K562 (cell line): ENCODE measurements at regions not wholly inside any gene's neighbourhood (a gene's known extent, or its start where the extent isn't known, plus 50 kb on each side); places are given as distances from the start of the nearest gene placed in this dataset.

Experiments used
- ATAC-seq: fragments of 200-7000 bp; cut with Tn5 transposase; 3 replicates; pipeline ENCODE4 v1.9.1; 2020; ENCODE audit warnings: moderate library complexity
- BruUV-seq: library from RNA; stranded (reverse); fragments of 400-500 nt; replicated peaks from 2 replicates; lab custom pipeline; 2021; lab: Mats Ljungman, UMichigan
- CTCF ChIA-PET: fragments of 300-600 bp; formaldehyde crosslinking; extraction: SDS; loops from one replicate; lab custom pipeline; 2021; ENCODE audit warnings: low intra/inter-chr PET ratio; lab: Yijun Ruan, JAX
- POLR2A ChIA-PET: fragments of 300-600, 350-650 bp; sonication (Branson Sonifier 250); formaldehyde crosslinking; extraction: SDS; loops from one replicate; lab custom pipeline; 2021; ENCODE audit warnings: antibody characterized with exemption, inconsistent platforms; lab: Yijun Ruan, JAX
- DNase-seq, 4 experiments: peaks; one replicate each; pipeline versions ENCODE4 v3.0.0 to v3.0.0-alpha.2; 2011 to 2018; ENCODE audit warnings: low spot score in 3 of 4, mixed read lengths in 3 of 4; ENCODE audit errors: extremely low read depth in 1 of 4
- FAIRE-seq: peaks from 2 replicates; lab custom pipeline; 2011; peaks lifted over from hg19 to GRCh38; lab: Jason Lieb, UNC
- H2AFZ ChIP-seq: 2 replicates; pipeline ENCODE4 v1.6.0; 2011; ENCODE audit warnings: low read depth, low read length, control low read depth, inconsistent platforms
- H3K27ac ChIP-seq: fragments of 200-600 bp; 3 replicates; pipeline ENCODE4 v1.8.0; 2011; ENCODE audit warnings: low read depth, mild to moderate bottlenecking, control low read depth, inconsistent platforms, low read length, moderate library complexity, mixed read lengths; ENCODE audit errors: extremely low read depth
- H3K27me3 ChIP-seq, 2 experiments: fragments of 300-600 bp in 1 of 2; 2 replicates in 1 of 2; 3 replicates in 1 of 2; pipeline versions ENCODE4 v1.6.0 to v1.8.0; 2011; ENCODE audit warnings: inconsistent platforms in 2 of 2, low read length in 2 of 2, mild to moderate bottlenecking in 1 of 2, mixed read lengths in 1 of 2, moderate library complexity in 1 of 2; ENCODE audit not compliant: control insufficient read depth in 2 of 2, insufficient read depth in 2 of 2
- H3K36me3 ChIP-seq: fragments of 300-600 bp; 3 replicates; pipeline ENCODE4 v1.8.0; 2011; ENCODE audit warnings: mild to moderate bottlenecking, low read length, inconsistent platforms; ENCODE audit not compliant: control insufficient read depth, insufficient read depth
- H3K4me1 ChIP-seq, 2 experiments: fragments of 200-600 bp in 1 of 2; replicated peaks in 1 of 2; 2 replicates in 1 of 2; 3 replicates in 1 of 2; pipeline versions ENCODE4 v1.5.1 to v1.8.0; 2011; ENCODE audit warnings: inconsistent platforms in 2 of 2, low read length in 2 of 2, mild to moderate bottlenecking in 1 of 2, mixed read lengths in 1 of 2, moderate library complexity in 1 of 2; ENCODE audit not compliant: control insufficient read depth in 2 of 2, insufficient read depth in 2 of 2
- H3K4me2 ChIP-seq: 2 replicates; pipeline ENCODE4 v1.6.1; 2011; ENCODE audit warnings: low read length, control low read depth, inconsistent platforms, mixed read lengths; ENCODE audit not compliant: insufficient read depth
- H3K4me3 ChIP-seq: fragments of 200-600 bp; sonication (generic), shearing (Covaris generic); 2 replicates; pipeline ENCODE4 v1.5.1; 2016; ENCODE audit warnings: control low read depth, inconsistent platforms
- H3K79me2 ChIP-seq: fragments of 200-600 bp; 3 replicates; pipeline ENCODE4 v1.8.0; 2011; ENCODE audit warnings: low read length, inconsistent platforms; ENCODE audit not compliant: control insufficient read depth, insufficient read depth
- H3K9ac ChIP-seq, 2 experiments: 2 replicates each; pipeline versions ENCODE4 v1.6.0 to v1.6.1; 2011; ENCODE audit warnings: low read depth in 2 of 2, low read length in 2 of 2, control low read depth in 1 of 2, inconsistent platforms in 1 of 2, mild to moderate bottlenecking in 1 of 2, mixed read lengths in 1 of 2; ENCODE audit not compliant: insufficient read depth in 1 of 2
- H3K9me1 ChIP-seq: one replicate; pipeline ENCODE4 v1.6.0; 2011; ENCODE audit warnings: inconsistent platforms, mild to moderate bottlenecking, low read length, moderate library complexity; ENCODE audit not compliant: control insufficient read depth, insufficient read depth
- H3K9me3 ChIP-seq: replicated peaks from 2 replicates; pipeline ENCODE4 v1.5.1; 2011; ENCODE audit warnings: low read depth, low read length, inconsistent platforms; ENCODE audit not compliant: control insufficient read depth, insufficient read depth
- H4K20me1 ChIP-seq: replicated peaks from 2 replicates; pipeline ENCODE4 v1.6.1; 2011; ENCODE audit warnings: low read length, inconsistent platforms, mixed read lengths; ENCODE audit not compliant: control insufficient read depth, insufficient read depth
- CEBPG ChIP-seq, 3 experiments: fragments of 200-800 bp in 1 of 3; sonication (Bioruptor generic) in 1 of 3; sonication (generic) in 1 of 3; formaldehyde crosslinking in 1 of 3; IDR thresholded peaks in 2 of 3; conservative IDR thresholded peaks in 1 of 3; 2 replicates each; pipeline versions ENCODE4 v1.6.1 to v1.8.0; 2016 to 2022; ENCODE audit warnings: missing compliant biosample characterization in 2 of 3, missing genetic modification characterization in 2 of 3, mild to moderate bottlenecking in 1 of 3, missing genetic modification reagents in 1 of 3
- ETV1 ChIP-seq: fragments of 450-650 bp; conservative IDR thresholded peaks from 2 replicates; pipeline ENCODE4 v1.6.1; 2016; ENCODE audit warnings: missing genetic modification characterization, control low read depth, low read depth, missing compliant biosample characterization
- ETV6 ChIP-seq, 3 experiments: fragments of 150-350 bp in 1 of 3; sonication (generic) in 1 of 3; formaldehyde crosslinking in 1 of 3; IDR thresholded peaks; 2 replicates each; pipeline versions ENCODE4 v1.6.1 to v1.8.0; 2014 to 2022; ENCODE audit warnings: borderline replicate concordance in 2 of 3, low read depth in 2 of 3, antibody characterized with exemption in 1 of 3, low read length in 1 of 3, mild to moderate bottlenecking in 1 of 3, missing genetic modification reagents in 1 of 3
- KAT8 ChIP-seq: fragments of 450-650 bp; IDR thresholded peaks from 2 replicates; pipeline ENCODE4 v1.6.1; 2016; ENCODE audit warnings: low read depth, mild to moderate bottlenecking
- SETDB1 ChIP-seq: IDR thresholded peaks from one replicate; pipeline ENCODE4 v1.6.1; 2012; ENCODE audit warnings: low read length, control low read depth, inconsistent platforms
- YY1 ChIP-seq, 3 experiments: IDR thresholded peaks; 2 replicates each; pipeline ENCODE4 v1.6.1; 2011; ENCODE audit warnings: low read length in 2 of 3, mild to moderate bottlenecking in 2 of 3, moderate library complexity in 2 of 3, borderline replicate concordance in 1 of 3, control low read depth in 1 of 3, low read depth in 1 of 3; ENCODE audit not compliant: insufficient read depth in 3 of 3, insufficient replicate concordance in 2 of 3, control insufficient read depth in 1 of 3, insufficient read length in 1 of 3; ENCODE audit errors: extremely low read depth in 1 of 3
- ZBED1 ChIP-seq: IDR thresholded peaks from 2 replicates; pipeline ENCODE4 v1.6.1; 2014
- ZFP1 ChIP-seq: fragments of 450-650 bp; formaldehyde crosslinking; IDR thresholded peaks from 2 replicates; pipeline ENCODE4 v1.4.0; 2020; ENCODE audit warnings: mild to moderate bottlenecking, mixed read lengths
- ZNF224 ChIP-seq: sonication (generic); formaldehyde crosslinking; IDR thresholded peaks from 2 replicates; pipeline ENCODE4 v1.8.0; 2022; ENCODE audit warnings: mild to moderate bottlenecking, missing genetic modification reagents
- ZNF766 ChIP-seq: fragments of 200-800 bp; sonication (Bioruptor generic); conservative IDR thresholded peaks from 2 replicates; pipeline ENCODE4 v1.6.1; 2016; ENCODE audit warnings: missing genetic modification characterization, missing compliant biosample characterization
- ZSCAN32 ChIP-seq: fragments of 450-650 bp; formaldehyde crosslinking; IDR thresholded peaks from 2 replicates; pipeline ENCODE4 v1.4.0; 2020; ENCODE audit warnings: mild to moderate bottlenecking, moderate library complexity
- WGBS: fragments of 100-300 bp; shearing (Covaris generic); methylation state at CpG from one replicate; pipeline ENCODE4 v1.1.6; 2016; ENCODE audit warnings: low coverage, mixed read lengths; ENCODE audit not compliant: insufficient coverage; ENCODE audit errors: missing lambda C conversion rate; 5-methylcytosine and 5-hydroxymethylcytosine counted together
- in situ Hi-C: fragments of 300-500 bp; cut with MboI; formaldehyde crosslinking; loops from 4 replicates; pipeline ENCODE4 v1.15.0; 2018; ENCODE audit warnings: inconsistent platforms, mixed read lengths
- intact Hi-C: fragments of 100-400 bp; cut with micrococcal nuclease; formaldehyde crosslinking; loops from 2 replicates; pipeline ENCODE4 v1.14.2; 2022
- TF ChIP-seq, protein P1 (sequence below): sonication (generic); formaldehyde crosslinking; IDR thresholded peaks from 2 replicates; pipeline ENCODE4 v1.8.1; 2022; ENCODE audit warnings: missing genetic modification reagents
- TF ChIP-seq, protein P2 (sequence below), 2 experiments: fragments of 450-650 bp; IDR thresholded peaks; 2 replicates each; pipeline ENCODE4 v1.6.1; 2016

GRCh38 chr5:21694567-21694966, 1158.6 kb downstream of the CDH12 start:
- Histone ChIP-seq H4K20me1 (no peaks in the 10 kb centered on the region), H3K9me1 (no peaks in the 10 kb centered on the region), H3K9me3 (no peaks in the 10 kb centered on the region), H3K27me3 (no peaks in the 10 kb centered on the region), H3K4me3 (no peak overlapping the region), H2AFZ (no peak overlapping the region), H3K4me2 (no peak overlapping the region), H3K36me3 (no peaks in the 10 kb centered on the region), H3K79me2 (no peaks in the 10 kb centered on the region), H3K9ac (no peak overlapping the region), H3K4me1 (no peaks in the 10 kb centered on the region), H3K27ac (no peak overlapping the region)
- DNase-seq (no peak), FAIRE-seq (no peak), ATAC-seq (no peak)
- no TSS peak for BruUV-seq
- TF ChIP-seq ZSCAN32 (CRISPR knock-in tag) (no peak), CEBPG (CRISPR knock-in tag; IDR thresholded peaks at IDR 0.05) (no peak), CEBPG (tag; conservative IDR thresholded peaks at IDR 0.05 in 1 of 2, IDR thresholded peaks at IDR 0.05 in 1 of 2) (no peak), ZNF224 (no peak), YY1 (IDR thresholded peaks at IDR 0.05; ENCODE audit: borderline replicate concordance in 1 of 3, control insufficient read depth in 1 of 3, extremely low read depth in 1 of 3, insufficient read depth in 3 of 3, insufficient read length in 1 of 3, insufficient replicate concordance in 2 of 3, low read depth in 1 of 3, low read length in 2 of 3) (no peak), ZBED1 (no peak), ZNF766 (CRISPR knock-in tag) (no peak), ZFP1 (no peak), ETV6 (IDR thresholded peaks at IDR 0.05; ENCODE audit: borderline replicate concordance in 1 of 2, low read depth in 2 of 2, low read length in 1 of 2) (no peak), ETV6 (CRISPR knock-in tag; IDR thresholded peaks at IDR 0.05; ENCODE audit: borderline replicate concordance) (no peak), SETDB1 (no peak), KAT8 (no peak), ETV1 (no peak)
- TF ChIP-seq, protein P1, sequence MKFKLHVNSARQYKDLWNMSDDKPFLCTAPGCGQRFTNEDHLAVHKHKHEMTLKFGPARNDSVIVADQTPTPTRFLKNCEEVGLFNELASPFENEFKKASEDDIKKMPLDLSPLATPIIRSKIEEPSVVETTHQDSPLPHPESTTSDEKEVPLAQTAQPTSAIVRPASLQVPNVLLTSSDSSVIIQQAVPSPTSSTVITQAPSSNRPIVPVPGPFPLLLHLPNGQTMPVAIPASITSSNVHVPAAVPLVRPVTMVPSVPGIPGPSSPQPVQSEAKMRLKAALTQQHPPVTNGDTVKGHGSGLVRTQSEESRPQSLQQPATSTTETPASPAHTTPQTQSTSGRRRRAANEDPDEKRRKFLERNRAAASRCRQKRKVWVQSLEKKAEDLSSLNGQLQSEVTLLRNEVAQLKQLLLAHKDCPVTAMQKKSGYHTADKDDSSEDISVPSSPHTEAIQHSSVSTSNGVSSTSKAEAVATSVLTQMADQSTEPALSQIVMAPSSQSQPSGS (CRISPR knock-in tag), result no peak
- TF ChIP-seq, protein P2, sequence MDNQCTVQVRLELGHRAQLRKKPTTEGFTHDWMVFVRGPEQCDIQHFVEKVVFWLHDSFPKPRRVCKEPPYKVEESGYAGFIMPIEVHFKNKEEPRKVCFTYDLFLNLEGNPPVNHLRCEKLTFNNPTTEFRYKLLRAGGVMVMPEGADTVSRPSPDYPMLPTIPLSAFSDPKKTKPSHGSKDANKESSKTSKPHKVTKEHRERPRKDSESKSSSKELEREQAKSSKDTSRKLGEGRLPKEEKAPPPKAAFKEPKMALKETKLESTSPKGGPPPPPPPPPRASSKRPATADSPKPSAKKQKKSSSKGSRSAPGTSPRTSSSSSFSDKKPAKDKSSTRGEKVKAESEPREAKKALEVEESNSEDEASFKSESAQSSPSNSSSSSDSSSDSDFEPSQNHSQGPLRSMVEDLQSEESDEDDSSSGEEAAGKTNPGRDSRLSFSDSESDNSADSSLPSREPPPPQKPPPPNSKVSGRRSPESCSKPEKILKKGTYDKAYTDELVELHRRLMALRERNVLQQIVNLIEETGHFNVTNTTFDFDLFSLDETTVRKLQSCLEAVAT (IDR thresholded peaks at IDR 0.05), result no peak
- 2% methylated on average over 2 of the region's 2 CpGs for WGBS
- CTCF ChIA-PET, result no interaction called here
- in situ Hi-C loops (no loop called here), intact Hi-C loops (no loop called here)
- POLR2A ChIA-PET, result no interaction called here
